Stimulated activated CD4-positive, alpha-beta T cell treated with anti-CD3 and anti-CD28 coated beads, TNF-alpha, amount 100 ng/mL, for 48 hours (primary cell): ENCODE measurements at regions not wholly inside any gene's neighbourhood (a gene's known extent, or its start where the extent isn't known, plus 50 kb on each side); places are given as distances from the start of the nearest gene placed in this dataset.

Experiments used
- DNase-seq, 3 donors: peaks; one replicate each; pipeline ENCODE4 v3.0.0-alpha.2; 2020; ENCODE audit warnings: low read depth in 3 of 3

GRCh38 chr5:20463206-20463605 is 475.2 kb upstream of the CDH18 start:
- no peak for DNase-seq

- DNase-seq, result no peak
Measured at GRCh38 chr5:20446121-20446520, 458.1 kb upstream of the CDH18 start.

- DNase-seq, result no peak
Measured at GRCh38 chr5:20445326-20445860, 457.4 kb upstream of the CDH18 start.

GRCh38 chr5:20434786-20435185 is 446.8 kb upstream of the CDH18 start:
- DNase-seq, result no peak

- no peak for DNase-seq
Measured at GRCh38 chr5:20420991-20421595, 433.1 kb upstream of the CDH18 start.
